ENCODE measurements at regions not wholly inside any gene's neighbourhood (a gene's known extent, or its start where the extent isn't known, plus 50 kb on each side); places are given as distances from the start of the nearest gene placed in this dataset.

GRCh38 chr2:134110532-134110931 lies 143.3 kb upstream of the MGAT5 start:
- no peaks in the 10 kb centered on the region for H3K9me2 ChIP-seq (ENCODE audit: insufficient read depth)
- POLR2A ChIA-PET, result no interaction called here
- CTCF ChIA-PET, result interaction anchor here (1.3 kb wide), 1 partner anchor 8 kb away, joined by 5 read pairs; no protein-coding TSS in a partner anchor
- no peak for TF ChIP-seq ZNF274 (IDR thresholded peaks at IDR 0.05; ENCODE audit: low read depth, low read length)
- no peak for TF ChIP-seq SP1 (IDR thresholded peaks at IDR 0.05; ENCODE audit: low read depth)
- no peak for TF ChIP-seq RAD21 (IDR thresholded peaks at IDR 0.05; ENCODE audit: low read depth)
- TF ChIP-seq ELF1 (IDR thresholded peaks at IDR 0.05; ENCODE audit: borderline replicate concordance, low read depth), result no peak
- no peak for TF ChIP-seq SIN3A (IDR thresholded peaks at IDR 0.05; ENCODE audit: low read depth)
- TF ChIP-seq CBX3 (IDR thresholded peaks at IDR 0.05; ENCODE audit: low read depth), result no peak
- TF ChIP-seq ATF3 (IDR thresholded peaks at IDR 0.05), result no peak
- no peak for TF ChIP-seq EZH2phosphoT487 (IDR thresholded peaks at IDR 0.05; ENCODE audit: borderline replicate concordance)
- TF ChIP-seq CTCF (IDR thresholded peaks at IDR 0.05 in 2 of 3, conservative IDR thresholded peaks at IDR 0.05 in 1 of 3; ENCODE audit: borderline replicate concordance in 1 of 3, insufficient read depth in 1 of 3, low read depth in 2 of 3, low read length in 2 of 3), result no peak
- no peak for TF ChIP-seq YY1 (IDR thresholded peaks at IDR 0.05; ENCODE audit: extremely low read depth, insufficient replicate concordance, low read depth, low read length)
- no peak for TF ChIP-seq FOSL1 (IDR thresholded peaks at IDR 0.05; ENCODE audit: low read depth)
- no peak for TF ChIP-seq ZFX (IDR thresholded peaks at IDR 0.05)
- TF ChIP-seq SRF (IDR thresholded peaks at IDR 0.05; ENCODE audit: low read depth), result no peak
- ATAC-seq, result no peak
- peaks cover 0 to 6% of the 10 kb centered on the region in 2 experiments; a peak in 1 of 4 replicates for H3K4me1 ChIP-seq (ENCODE audit: control insufficient read depth in 1 of 2, insufficient read depth in 2 of 2, low read length in 2 of 2)
- no peaks in the 10 kb centered on the region for H3K79me2 ChIP-seq (ENCODE audit: insufficient read depth, low read length)
- H3K27ac ChIP-seq (ENCODE audit: low read depth, low read length), result no peak overlapping the region
- H3K27me3 ChIP-seq (ENCODE audit: insufficient read depth, low read length), result no peaks in the 10 kb centered on the region
- intact Hi-C loops (cut with micrococcal nuclease), result loop anchor here (10.0 kb wide), 1 partner anchor 794 kb away; no protein-coding TSS in a partner anchor
- RAD21 ChIA-PET (ENCODE audit: low non-redundant PET in 1 of 2, low total read pairs in 2 of 2, uncharacterized antibody in 2 of 2, unreplicated experiment in 2 of 2), result no interaction called here
- H2AFZ ChIP-seq (ENCODE audit: low read depth, low read length, poor library complexity, severe bottlenecking), result no peak overlapping the region
- H3K36me3 ChIP-seq (ENCODE audit: control insufficient read depth in 1 of 2, insufficient read depth in 2 of 2, low read length in 2 of 2), result no peaks in the 10 kb centered on the region
- no TSS peak for BruUV-seq (replicated peaks)
- H4K20me1 ChIP-seq (ENCODE audit: insufficient read depth), result no peaks in the 10 kb centered on the region
- H3K9me3 ChIP-seq (ENCODE audit: control insufficient read depth in 1 of 2, insufficient read depth in 1 of 2, low read depth in 1 of 2, low read length in 2 of 2), result no peaks in the 10 kb centered on the region
- H3K4me2 ChIP-seq (ENCODE audit: low read length), result no peak overlapping the region
- DNase-seq (ENCODE audit: low read depth, low spot score), result no peak
- H3K4me3 ChIP-seq (replicated peaks in 1 of 2; ENCODE audit: low read depth in 1 of 2, low read length in 2 of 2), result no peak overlapping the region
- H3K9ac ChIP-seq (ENCODE audit: low read length), result no peak overlapping the region
